Peyer's patch (tissue), 4 donors: ENCODE measurements at regions not wholly inside any gene's neighbourhood (a gene's known extent, or its start where the extent isn't known, plus 50 kb on each side); places are given as distances from the start of the nearest gene placed in this dataset.

Experiments used
- POLR2A ChIP-seq, 2 donors: fragments of 450-650 bp; IDR thresholded peaks; one replicate each; pipeline ENCODE4 v1.5.1; 2017; ENCODE audit warnings: antibody characterized with exemption in 2 of 2, mild to moderate bottlenecking in 2 of 2, moderate library complexity in 2 of 2
- TF ChIP-seq, protein P1 (sequence below), 6 experiments: fragments of 450-650 bp in 4 of 6; fragments of 200-600 bp in 2 of 6; sonication (generic) in 1 of 6; IDR thresholded peaks; one replicate each; pipeline ENCODE4 v1.5.1; 2017 to 2019; ENCODE audit warnings: antibody characterized with exemption in 6 of 6, mild to moderate bottlenecking in 3 of 6, moderate library complexity in 1 of 6

DNA sequence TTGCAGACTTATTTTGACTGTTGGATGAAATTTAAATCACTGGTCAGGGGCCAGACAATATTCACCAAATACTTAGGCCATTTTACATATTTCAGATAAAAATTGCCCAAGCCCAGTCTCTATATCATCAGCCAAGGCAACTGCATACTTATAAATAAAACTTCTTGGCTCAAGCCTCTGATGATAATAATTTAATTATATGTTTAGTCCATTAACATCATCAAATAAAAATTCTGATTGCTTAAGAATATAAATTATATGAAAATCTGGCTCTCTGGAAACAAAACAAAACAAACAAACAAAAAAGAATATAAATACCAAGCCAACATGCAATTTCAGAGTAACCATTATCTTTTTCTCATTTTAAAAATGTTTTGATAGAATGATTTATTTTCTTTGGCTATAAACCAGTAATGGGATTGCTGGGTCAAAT, 165.2 kb downstream of the BTG1 start:
- TF ChIP-seq, protein P1, sequence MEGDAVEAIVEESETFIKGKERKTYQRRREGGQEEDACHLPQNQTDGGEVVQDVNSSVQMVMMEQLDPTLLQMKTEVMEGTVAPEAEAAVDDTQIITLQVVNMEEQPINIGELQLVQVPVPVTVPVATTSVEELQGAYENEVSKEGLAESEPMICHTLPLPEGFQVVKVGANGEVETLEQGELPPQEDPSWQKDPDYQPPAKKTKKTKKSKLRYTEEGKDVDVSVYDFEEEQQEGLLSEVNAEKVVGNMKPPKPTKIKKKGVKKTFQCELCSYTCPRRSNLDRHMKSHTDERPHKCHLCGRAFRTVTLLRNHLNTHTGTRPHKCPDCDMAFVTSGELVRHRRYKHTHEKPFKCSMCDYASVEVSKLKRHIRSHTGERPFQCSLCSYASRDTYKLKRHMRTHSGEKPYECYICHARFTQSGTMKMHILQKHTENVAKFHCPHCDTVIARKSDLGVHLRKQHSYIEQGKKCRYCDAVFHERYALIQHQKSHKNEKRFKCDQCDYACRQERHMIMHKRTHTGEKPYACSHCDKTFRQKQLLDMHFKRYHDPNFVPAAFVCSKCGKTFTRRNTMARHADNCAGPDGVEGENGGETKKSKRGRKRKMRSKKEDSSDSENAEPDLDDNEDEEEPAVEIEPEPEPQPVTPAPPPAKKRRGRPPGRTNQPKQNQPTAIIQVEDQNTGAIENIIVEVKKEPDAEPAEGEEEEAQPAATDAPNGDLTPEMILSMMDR (IDR thresholded peaks at IDR 0.05), result no peak
- TF ChIP-seq POLR2A (IDR thresholded peaks at IDR 0.05), result no peak
